ENCODE measurements at regions not wholly inside any gene's neighbourhood (a gene's known extent, or its start where the extent isn't known, plus 50 kb on each side); places are given as distances from the start of the nearest gene placed in this dataset.
A peak's percentile ranks its signal among the peaks of the same experiment; 100 is the strongest.
"Not testable (repeated sequence)": the region's sequence is repeated elsewhere in the genome, so short reads cannot be mapped to it uniquely, and the experiment has no call there.

DNA sequence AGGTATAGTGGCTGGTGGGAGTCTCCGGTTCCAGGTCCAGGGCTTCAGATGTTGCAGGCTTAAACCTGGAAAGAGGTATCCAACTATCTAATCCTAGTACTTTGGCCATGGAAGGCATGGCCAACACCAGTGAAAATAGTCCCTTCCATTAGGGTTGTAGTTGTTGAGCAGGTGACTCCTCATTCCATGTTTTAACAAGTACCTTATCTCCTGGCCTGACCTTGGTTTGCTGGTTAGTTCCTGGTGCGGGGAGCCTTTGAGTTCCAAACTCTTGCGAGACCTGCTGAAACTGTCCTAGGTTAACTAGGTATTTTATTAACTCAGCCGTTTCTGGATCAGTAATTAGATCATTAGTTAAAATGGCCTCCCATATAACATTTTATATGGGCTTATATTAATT lies 128.9 kb downstream of the GPCPD1 start:
- WGBS = 80% methylated on average over 1 of the region's 4 CpGs
- H2BK5ac ChIP-seq (ENCODE audit: low read depth, low read length, poor library complexity, severe bottlenecking) = no peak overlapping the region
- no peaks in the 10 kb centered on the region for H3K4me1 ChIP-seq (ENCODE audit: control insufficient read depth, insufficient read depth, low read depth, low read length)
- no peak overlapping the region for H2AK5ac ChIP-seq (ENCODE audit: low read length, severe bottlenecking)
- no peak overlapping the region for H3K27ac ChIP-seq (ENCODE audit: low read length, poor library complexity, severe bottlenecking)
- no peak overlapping the region for H3K4ac ChIP-seq (ENCODE audit: low read depth in 1 of 2, low read length in 2 of 2)
- no peak overlapping the region for H2AFZ ChIP-seq (ENCODE audit: low read depth, low read length)
- peaks cover 8 to 19% of the 10 kb centered on the region in 2 experiments for H3K27me3 ChIP-seq (ENCODE audit: control insufficient read depth in 1 of 2, insufficient read depth in 1 of 2, low read length in 2 of 2)
- H3K9ac ChIP-seq (ENCODE audit: low read length) = no peak overlapping the region
- no peak overlapping the region for H4K8ac ChIP-seq (ENCODE audit: low read length)
- H3K23ac ChIP-seq (ENCODE audit: low read length in 2 of 2) = no peak overlapping the region
- no peak overlapping the region for H2BK12ac ChIP-seq (ENCODE audit: low read length in 2 of 2)
- DNase-seq = no peak
- H3K9me3 ChIP-seq (ENCODE audit: control insufficient read depth, low read length) = no peaks in the 10 kb centered on the region
- no peak overlapping the region for H2BK15ac ChIP-seq (ENCODE audit: low read depth, poor library complexity, severe bottlenecking)
- no peak overlapping the region for H3K4me3 ChIP-seq (ENCODE audit: insufficient read depth in 1 of 2, low read depth in 1 of 2, low read length in 2 of 2)
- H3K79me1 ChIP-seq (replicated peaks; ENCODE audit: low read length, poor library complexity, severe bottlenecking) = no peaks in the 10 kb centered on the region
- H4K91ac ChIP-seq (ENCODE audit: low read length) = no peak overlapping the region
- H3K4me2 ChIP-seq (ENCODE audit: low read length, poor library complexity, severe bottlenecking) = no peak overlapping the region
- H3K18ac ChIP-seq (ENCODE audit: low read depth in 1 of 2, low read length in 2 of 2) = no peak overlapping the region
- H3K36me3 ChIP-seq (ENCODE audit: control insufficient read depth in 1 of 2, insufficient read depth in 2 of 2, low read depth in 1 of 2, low read length in 2 of 2) = no peaks in the 10 kb centered on the region
- no peak overlapping the region for H3K14ac ChIP-seq (ENCODE audit: low read length in 2 of 2)
- H2BK120ac ChIP-seq (ENCODE audit: low read depth, low read length) = no peak overlapping the region

GRCh38 chr20:5480824-5481600 lies 129.8 kb downstream of the GPCPD1 start:
- no peak overlapping the region for H3K4ac ChIP-seq (ENCODE audit: low read depth in 1 of 2, low read length in 2 of 2)
- no peak overlapping the region for H3K14ac ChIP-seq (ENCODE audit: low read length in 2 of 2)
- H2BK5ac ChIP-seq (ENCODE audit: low read depth, low read length, poor library complexity, severe bottlenecking) = no peak overlapping the region
- no peak overlapping the region for H3K23ac ChIP-seq (ENCODE audit: low read length in 2 of 2)
- no peak for DNase-seq
- no peaks in the 10 kb centered on the region for H3K79me1 ChIP-seq (replicated peaks; ENCODE audit: low read length, poor library complexity, severe bottlenecking)
- 80% methylated on average over 3 of the region's 6 CpGs for WGBS
- no peak overlapping the region for H4K8ac ChIP-seq (ENCODE audit: low read length)
- no peak overlapping the region for H3K18ac ChIP-seq (ENCODE audit: low read depth in 1 of 2, low read length in 2 of 2)
- no peak overlapping the region for H2BK12ac ChIP-seq (ENCODE audit: low read length in 2 of 2)
- H2AK5ac ChIP-seq (ENCODE audit: low read length, severe bottlenecking) = no peak overlapping the region
- no peak overlapping the region for H2BK15ac ChIP-seq (ENCODE audit: low read depth, poor library complexity, severe bottlenecking)
- no peak overlapping the region for H3K4me3 ChIP-seq (ENCODE audit: insufficient read depth in 1 of 2, low read depth in 1 of 2, low read length in 2 of 2)
- H2AFZ ChIP-seq (ENCODE audit: low read depth, low read length) = no peak overlapping the region
- no peak overlapping the region for H4K91ac ChIP-seq (ENCODE audit: low read length)
- no peak overlapping the region for H2BK120ac ChIP-seq (ENCODE audit: low read depth, low read length)
- H3K4me1 ChIP-seq (ENCODE audit: control insufficient read depth, insufficient read depth, low read depth, low read length) = no peaks in the 10 kb centered on the region
- H3K4me2 ChIP-seq (ENCODE audit: low read length, poor library complexity, severe bottlenecking) = no peak overlapping the region
- no peak overlapping the region for H3K27ac ChIP-seq (ENCODE audit: low read length, poor library complexity, severe bottlenecking)
- H3K9ac ChIP-seq (ENCODE audit: low read length) = no peak overlapping the region
- peaks cover 5 to 12% of the 10 kb centered on the region in 2 experiments for H3K27me3 ChIP-seq (ENCODE audit: control insufficient read depth in 1 of 2, insufficient read depth in 1 of 2, low read length in 2 of 2)
- no peaks in the 10 kb centered on the region for H3K9me3 ChIP-seq (ENCODE audit: control insufficient read depth, low read length)
- no peaks in the 10 kb centered on the region for H3K36me3 ChIP-seq (ENCODE audit: control insufficient read depth in 1 of 2, insufficient read depth in 2 of 2, low read depth in 1 of 2, low read length in 2 of 2)

DNA sequence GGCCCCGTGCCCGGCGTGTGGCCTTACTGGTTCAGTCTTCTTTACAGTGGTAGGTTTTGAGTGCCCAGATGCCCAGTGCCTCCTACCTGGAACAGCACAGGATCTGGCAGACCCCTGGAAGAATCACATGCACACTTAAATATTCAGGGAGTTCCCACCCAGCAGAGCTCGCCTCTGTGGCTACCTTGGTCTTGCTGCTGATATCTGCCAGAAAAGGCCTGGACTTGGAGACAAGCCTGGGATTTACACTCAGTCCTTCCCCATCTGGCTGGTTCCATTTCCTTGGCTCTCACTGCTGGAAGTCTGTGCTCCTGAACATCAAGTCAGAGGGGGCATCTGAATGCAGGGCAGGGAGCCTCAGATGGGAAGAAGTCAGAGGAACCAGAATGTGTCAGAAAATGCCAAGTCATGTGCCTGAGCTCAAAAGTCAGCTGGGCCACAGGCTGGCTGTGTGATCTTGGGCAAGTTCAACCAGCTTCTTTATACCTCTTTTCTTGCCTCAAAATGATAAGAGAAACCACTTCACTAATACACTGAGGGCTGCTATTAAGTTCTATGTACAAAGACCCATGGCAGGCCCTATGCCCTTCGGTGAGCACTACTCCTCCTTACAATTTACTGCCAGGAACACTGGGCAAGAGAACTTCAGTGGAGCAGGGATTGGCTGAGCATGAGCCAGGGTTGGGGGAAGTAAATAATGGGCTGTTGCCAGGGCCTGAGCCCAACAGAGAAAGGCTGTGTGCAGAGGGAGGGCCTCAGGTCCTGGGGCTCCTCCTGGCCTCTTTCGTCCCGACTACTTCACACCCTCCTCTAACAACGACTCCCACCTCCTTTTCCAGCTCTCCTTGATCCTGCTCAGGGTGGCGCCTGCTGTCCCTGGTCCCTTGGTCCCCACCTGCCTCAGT lies 135.9 kb downstream of the GPCPD1 start:
- no peaks in the 10 kb centered on the region for H3K79me1 ChIP-seq (replicated peaks; ENCODE audit: low read length, poor library complexity, severe bottlenecking)
- H2BK5ac ChIP-seq (ENCODE audit: low read depth, low read length, poor library complexity, severe bottlenecking) = no peak overlapping the region
- no peak overlapping the region for H3K9ac ChIP-seq (ENCODE audit: low read length)
- no peak overlapping the region for H2BK12ac ChIP-seq (ENCODE audit: low read length in 2 of 2)
- no peak overlapping the region for H3K14ac ChIP-seq (ENCODE audit: low read length in 2 of 2)
- no peak overlapping the region for H3K4me3 ChIP-seq (ENCODE audit: insufficient read depth in 1 of 2, low read depth in 1 of 2, low read length in 2 of 2)
- H2AK5ac ChIP-seq (ENCODE audit: low read length, severe bottlenecking) = no peak overlapping the region
- 80% methylated on average over 6 of the region's 9 CpGs for WGBS
- no peaks in the 10 kb centered on the region for H3K9me3 ChIP-seq (ENCODE audit: control insufficient read depth, low read length)
- no peak overlapping the region for H3K4me2 ChIP-seq (ENCODE audit: low read length, poor library complexity, severe bottlenecking)
- no peak overlapping the region for H3K4ac ChIP-seq (ENCODE audit: low read depth in 1 of 2, low read length in 2 of 2)
- H3K36me3 ChIP-seq (ENCODE audit: control insufficient read depth in 1 of 2, insufficient read depth in 2 of 2, low read depth in 1 of 2, low read length in 2 of 2) = no peaks in the 10 kb centered on the region
- no peak overlapping the region for H3K27ac ChIP-seq (ENCODE audit: low read length, poor library complexity, severe bottlenecking)
- H3K4me1 ChIP-seq (ENCODE audit: control insufficient read depth, insufficient read depth, low read depth, low read length) = no peaks in the 10 kb centered on the region
- no peak overlapping the region for H4K8ac ChIP-seq (ENCODE audit: low read length)
- H3K23ac ChIP-seq (ENCODE audit: low read length in 2 of 2) = no peak overlapping the region
- no peak for DNase-seq
- H4K91ac ChIP-seq (ENCODE audit: low read length) = no peak overlapping the region
- no peak overlapping the region for H2BK120ac ChIP-seq (ENCODE audit: low read depth, low read length)
- no peak overlapping the region for H3K18ac ChIP-seq (ENCODE audit: low read depth in 1 of 2, low read length in 2 of 2)
- no peak overlapping the region for H2AFZ ChIP-seq (ENCODE audit: low read depth, low read length)
- H2BK15ac ChIP-seq (ENCODE audit: low read depth, poor library complexity, severe bottlenecking) = no peak overlapping the region
- peaks cover 0 to 9% of the 10 kb centered on the region in 2 experiments for H3K27me3 ChIP-seq (ENCODE audit: control insufficient read depth in 1 of 2, insufficient read depth in 1 of 2, low read length in 2 of 2)

DNA sequence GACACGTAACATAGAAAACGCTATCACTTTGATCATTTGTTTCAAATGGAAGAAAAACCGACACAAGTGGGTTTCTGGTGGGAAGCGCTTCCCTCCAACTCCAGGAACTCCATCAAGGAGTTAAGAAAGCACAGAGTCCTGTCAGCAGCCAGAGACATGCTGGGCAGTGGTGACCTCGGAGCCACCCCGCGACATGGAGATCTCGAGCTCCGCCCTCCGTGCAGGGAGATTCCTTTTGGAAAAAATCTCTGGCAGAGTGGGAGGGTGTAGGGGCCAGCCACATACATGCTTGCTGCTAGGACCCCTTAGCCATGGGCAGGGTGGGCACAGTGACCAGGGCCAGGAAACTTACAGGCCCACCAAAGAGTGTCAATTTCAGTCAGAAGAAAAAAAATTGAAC lies 138.9 kb downstream of the GPCPD1 start:
- not testable (repeated sequence) for H3K27ac ChIP-seq (ENCODE audit: low read length, poor library complexity, severe bottlenecking); H3K14ac ChIP-seq (ENCODE audit: low read length in 2 of 2); H3K4ac ChIP-seq (ENCODE audit: low read depth in 1 of 2, low read length in 2 of 2); DNase-seq; H3K9me3 ChIP-seq (ENCODE audit: control insufficient read depth, low read length); H4K8ac ChIP-seq (ENCODE audit: low read length); H3K36me3 ChIP-seq (ENCODE audit: control insufficient read depth in 1 of 2, insufficient read depth in 2 of 2, low read depth in 1 of 2, low read length in 2 of 2); H3K18ac ChIP-seq (ENCODE audit: low read depth in 1 of 2, low read length in 2 of 2); H3K23ac ChIP-seq (ENCODE audit: low read length in 2 of 2); H2AFZ ChIP-seq (ENCODE audit: low read depth, low read length); H2AK5ac ChIP-seq (ENCODE audit: low read length, severe bottlenecking); H2BK120ac ChIP-seq (ENCODE audit: low read depth, low read length); H3K4me1 ChIP-seq (ENCODE audit: control insufficient read depth, insufficient read depth, low read depth, low read length); H4K91ac ChIP-seq (ENCODE audit: low read length); H3K79me1 ChIP-seq (replicated peaks; ENCODE audit: low read length, poor library complexity, severe bottlenecking); H2BK15ac ChIP-seq (ENCODE audit: low read depth, poor library complexity, severe bottlenecking); H3K4me2 ChIP-seq (ENCODE audit: low read length, poor library complexity, severe bottlenecking); H2BK12ac ChIP-seq (ENCODE audit: low read length in 2 of 2); H2BK5ac ChIP-seq (ENCODE audit: low read depth, low read length, poor library complexity, severe bottlenecking)
- H3K4me3 ChIP-seq (ENCODE audit: insufficient read depth in 1 of 2, low read depth in 1 of 2, low read length in 2 of 2) = peak overlapping the region in 1 of 2 experiments; percentile 66
- H3K27me3 ChIP-seq (ENCODE audit: control insufficient read depth in 1 of 2, insufficient read depth in 1 of 2, low read length in 2 of 2) = peaks cover 0 to 17% of the 10 kb centered on the region in 2 experiments
- no CpG with 5 or more reads among the region's 10 CpGs for WGBS
- peak overlapping the region; percentile 57 for H3K9ac ChIP-seq (ENCODE audit: low read length)
